ENCODE measurements at regions not wholly inside any gene's neighbourhood (a gene's known extent, or its start where the extent isn't known, plus 50 kb on each side); places are given as distances from the start of the nearest gene placed in this dataset.

GRCh38 chr1:228807904-228808605, 72.8 kb downstream of the RHOU start:
- TF ChIP-seq EP300 (IDR thresholded peaks at IDR 0.05) (no peak), CTCF (IDR thresholded peaks at IDR 0.05) (no peak), POLR2A (IDR thresholded peaks at IDR 0.05) (no peak), POLR2AphosphoS5 (IDR thresholded peaks at IDR 0.05) (no peak)

All from upper lobe of left lung (tissue), 4 donors.